GM12874 (cell line): ENCODE measurements at regions not wholly inside any gene's neighbourhood (a gene's known extent, or its start where the extent isn't known, plus 50 kb on each side); places are given as distances from the start of the nearest gene placed in this dataset.

ENCODE experiments used
- TF ChIP-seq, protein P1 (sequence below): IDR thresholded peaks from 2 replicates; pipeline ENCODE4 v1.5.1; 2011; ENCODE audit warnings: low read depth, mild to moderate bottlenecking, control low read depth, low read length, moderate library complexity; ENCODE audit not compliant: insufficient read depth

DNA sequence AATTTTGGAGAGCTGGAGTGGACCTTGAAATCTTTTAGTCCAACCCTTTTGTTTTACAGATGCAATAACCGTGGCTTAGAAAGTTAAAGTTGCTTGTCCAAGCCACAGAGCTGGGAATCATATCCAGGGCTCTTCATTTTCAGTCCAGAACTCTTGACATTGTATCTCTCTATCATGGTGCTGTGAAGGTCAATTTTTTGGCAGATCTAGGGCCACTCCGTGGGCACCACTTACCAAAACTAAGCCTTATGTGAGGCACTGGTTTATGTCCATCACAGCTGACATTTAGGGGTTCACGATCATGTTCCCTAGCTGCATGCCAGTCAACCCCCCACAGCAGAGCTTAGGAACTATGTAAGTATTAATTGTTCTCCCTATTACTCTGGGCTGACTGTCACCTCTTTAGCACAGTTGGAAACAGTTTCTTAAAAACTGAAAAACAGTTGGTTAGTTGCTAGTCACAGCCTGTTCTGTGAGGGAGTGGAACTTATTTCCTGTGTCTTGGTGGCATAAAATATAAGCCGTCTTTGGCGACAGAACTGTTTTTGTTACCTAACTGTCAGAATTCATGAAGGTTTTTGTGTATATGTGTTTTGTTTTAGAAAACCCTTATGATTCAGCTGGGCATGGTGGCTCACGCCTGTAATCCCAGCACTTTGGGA is 189.6 kb upstream of the UMPS start:
- TF ChIP-seq, protein P1, sequence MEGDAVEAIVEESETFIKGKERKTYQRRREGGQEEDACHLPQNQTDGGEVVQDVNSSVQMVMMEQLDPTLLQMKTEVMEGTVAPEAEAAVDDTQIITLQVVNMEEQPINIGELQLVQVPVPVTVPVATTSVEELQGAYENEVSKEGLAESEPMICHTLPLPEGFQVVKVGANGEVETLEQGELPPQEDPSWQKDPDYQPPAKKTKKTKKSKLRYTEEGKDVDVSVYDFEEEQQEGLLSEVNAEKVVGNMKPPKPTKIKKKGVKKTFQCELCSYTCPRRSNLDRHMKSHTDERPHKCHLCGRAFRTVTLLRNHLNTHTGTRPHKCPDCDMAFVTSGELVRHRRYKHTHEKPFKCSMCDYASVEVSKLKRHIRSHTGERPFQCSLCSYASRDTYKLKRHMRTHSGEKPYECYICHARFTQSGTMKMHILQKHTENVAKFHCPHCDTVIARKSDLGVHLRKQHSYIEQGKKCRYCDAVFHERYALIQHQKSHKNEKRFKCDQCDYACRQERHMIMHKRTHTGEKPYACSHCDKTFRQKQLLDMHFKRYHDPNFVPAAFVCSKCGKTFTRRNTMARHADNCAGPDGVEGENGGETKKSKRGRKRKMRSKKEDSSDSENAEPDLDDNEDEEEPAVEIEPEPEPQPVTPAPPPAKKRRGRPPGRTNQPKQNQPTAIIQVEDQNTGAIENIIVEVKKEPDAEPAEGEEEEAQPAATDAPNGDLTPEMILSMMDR = no peak

DNA sequence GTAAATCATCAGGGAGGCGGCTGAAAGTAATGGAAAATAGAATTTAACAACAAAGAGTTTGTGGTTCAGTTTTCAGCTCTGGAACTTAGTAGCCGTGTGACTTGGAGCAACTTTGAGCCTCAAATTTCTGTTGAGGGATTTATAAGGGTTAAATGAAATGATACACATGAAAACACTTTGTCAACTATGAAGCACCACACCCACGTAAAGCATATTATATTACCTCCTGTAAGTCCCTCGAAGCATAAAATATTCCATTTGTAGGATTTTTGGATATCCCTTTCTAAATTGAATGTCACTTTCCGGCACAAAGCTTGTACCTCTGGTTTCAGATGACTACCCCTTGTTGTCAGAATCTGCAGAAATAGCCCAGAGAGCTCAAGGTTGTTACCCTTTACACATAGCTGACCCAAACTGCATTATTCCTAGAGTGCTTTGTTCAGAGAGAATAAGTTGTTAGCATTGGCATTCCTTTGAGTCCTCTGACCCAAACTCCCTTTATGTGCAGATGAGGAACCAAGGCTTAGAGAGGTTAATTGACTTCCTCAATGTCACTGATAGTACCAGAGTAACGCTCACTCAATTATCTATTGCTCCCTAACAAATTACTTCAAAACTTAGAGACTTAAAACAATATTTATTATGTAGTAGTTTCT is 187.9 kb upstream of the UMPS start:
- TF ChIP-seq, protein P1 = no peak

DNA sequence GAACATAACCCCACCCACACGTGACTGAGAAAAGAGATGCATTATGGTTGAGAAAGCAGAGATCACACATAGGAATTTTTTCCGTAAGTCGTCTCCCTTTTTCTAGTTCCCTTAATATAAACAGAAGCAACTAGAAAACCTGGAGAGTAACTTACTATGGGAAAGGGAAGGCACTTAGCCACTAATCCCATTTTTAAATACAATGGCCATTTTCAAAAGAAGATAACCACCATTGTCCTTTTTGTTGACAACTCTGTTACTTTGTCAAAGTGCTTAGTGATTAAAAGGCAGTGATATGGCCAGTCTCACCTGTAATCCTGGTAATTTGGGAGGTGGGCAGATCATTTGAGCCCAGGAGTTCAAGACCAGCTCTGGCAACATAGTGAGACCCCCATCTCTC is 184.4 kb upstream of the UMPS start:
- TF ChIP-seq, protein P1 = no peak

DNA sequence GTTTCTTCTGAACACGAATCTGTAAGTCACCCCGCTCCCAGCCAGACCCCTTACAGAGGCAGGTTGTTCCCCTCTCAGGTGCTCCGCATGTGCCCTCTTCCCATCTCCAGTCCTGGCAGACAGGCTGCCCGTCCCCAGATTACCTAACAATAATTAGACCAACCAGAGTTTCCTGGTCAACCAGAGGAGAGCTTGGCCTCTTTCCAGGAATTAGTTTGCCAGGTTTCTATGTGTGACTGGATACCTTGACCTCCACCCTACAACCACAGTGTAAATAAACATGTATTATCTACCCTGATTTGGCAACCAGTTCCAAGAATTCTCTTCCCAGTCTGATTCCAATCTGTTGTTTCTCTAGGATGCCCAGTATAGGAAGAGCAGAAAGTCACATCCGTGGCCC is 178.0 kb upstream of the UMPS start:
- TF ChIP-seq, protein P1 = no peak

DNA sequence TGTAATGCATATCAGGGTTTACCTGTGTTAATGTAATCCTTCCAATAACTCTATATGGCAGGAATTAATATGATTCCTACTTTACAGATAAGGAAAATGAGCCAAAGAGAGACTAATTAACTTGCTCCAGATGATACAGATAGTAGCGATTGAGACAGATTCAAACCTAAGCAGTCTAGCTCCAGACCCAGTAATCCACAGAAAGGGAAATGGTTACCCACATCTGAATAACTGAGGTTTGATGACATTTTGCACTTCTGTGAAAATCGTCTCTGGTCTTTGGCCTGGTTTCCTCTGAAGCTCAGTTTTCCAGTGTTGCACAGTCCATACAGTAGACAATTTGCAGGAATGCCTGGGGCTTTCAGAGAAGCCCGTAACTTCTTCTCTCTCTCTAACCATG is 177.1 kb upstream of the UMPS start:
- TF ChIP-seq, protein P1 = no peak

DNA sequence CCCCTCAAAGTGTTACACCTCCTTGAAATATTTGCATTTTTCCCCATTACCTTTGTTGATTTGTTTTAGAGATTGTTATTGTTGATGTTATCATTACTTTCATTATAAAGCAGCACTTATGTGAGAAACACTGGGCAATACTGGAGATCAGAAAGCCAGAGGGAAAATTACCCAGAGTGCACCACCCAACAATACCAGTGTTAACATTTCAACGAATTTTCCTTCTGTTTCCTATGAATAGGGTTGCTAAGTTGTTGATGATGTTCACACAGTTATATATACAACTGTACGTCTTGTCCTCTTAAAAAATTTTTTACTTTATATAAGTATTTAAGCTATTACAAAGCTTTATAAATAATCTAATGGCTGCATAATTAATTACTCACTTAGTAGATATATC is 173.6 kb upstream of the UMPS start:
- TF ChIP-seq, protein P1 = no peak

DNA sequence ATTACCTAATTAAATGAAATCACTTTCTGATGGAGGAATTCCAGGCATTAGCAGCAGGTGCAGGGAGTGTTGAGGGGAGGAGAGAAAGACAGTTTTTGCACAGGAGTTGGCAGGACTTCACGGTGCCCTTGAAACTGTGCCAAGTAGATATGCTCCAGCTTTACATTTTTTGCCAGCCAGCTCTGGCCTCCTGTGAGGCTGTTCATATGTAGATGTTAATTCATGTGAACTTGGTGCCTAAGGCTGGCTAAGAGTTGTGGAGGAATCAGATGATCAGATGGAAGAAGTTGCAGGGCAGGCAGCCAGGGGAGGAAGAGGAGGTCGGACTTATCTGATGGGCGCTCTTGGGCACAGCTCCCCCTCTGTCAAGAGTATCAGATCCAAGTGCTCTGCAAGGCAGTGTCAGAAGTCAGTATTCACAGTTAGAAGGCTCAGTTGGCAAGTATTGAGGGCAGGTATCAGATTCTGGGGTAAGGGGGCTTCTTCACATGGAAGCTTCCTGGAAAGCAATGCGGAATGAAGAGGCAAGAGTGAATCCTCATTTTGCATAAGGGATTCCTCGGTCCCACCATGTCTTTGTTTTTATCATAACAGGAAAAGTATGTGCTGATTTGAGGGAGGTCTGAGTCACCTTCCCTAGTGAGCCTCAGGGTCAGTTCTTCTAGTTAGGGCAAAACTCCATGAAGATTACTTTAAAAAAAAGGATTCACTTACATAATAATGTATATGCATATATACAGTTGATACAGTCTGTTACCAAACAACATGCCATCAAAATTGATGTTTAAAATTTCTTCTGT is 172.6 kb upstream of the UMPS start:
- TF ChIP-seq, protein P1 = no peak
